ENCODE measurements at regions not wholly inside any gene's neighbourhood (a gene's known extent, or its start where the extent isn't known, plus 50 kb on each side); places are given as distances from the start of the nearest gene placed in this dataset.

DNA sequence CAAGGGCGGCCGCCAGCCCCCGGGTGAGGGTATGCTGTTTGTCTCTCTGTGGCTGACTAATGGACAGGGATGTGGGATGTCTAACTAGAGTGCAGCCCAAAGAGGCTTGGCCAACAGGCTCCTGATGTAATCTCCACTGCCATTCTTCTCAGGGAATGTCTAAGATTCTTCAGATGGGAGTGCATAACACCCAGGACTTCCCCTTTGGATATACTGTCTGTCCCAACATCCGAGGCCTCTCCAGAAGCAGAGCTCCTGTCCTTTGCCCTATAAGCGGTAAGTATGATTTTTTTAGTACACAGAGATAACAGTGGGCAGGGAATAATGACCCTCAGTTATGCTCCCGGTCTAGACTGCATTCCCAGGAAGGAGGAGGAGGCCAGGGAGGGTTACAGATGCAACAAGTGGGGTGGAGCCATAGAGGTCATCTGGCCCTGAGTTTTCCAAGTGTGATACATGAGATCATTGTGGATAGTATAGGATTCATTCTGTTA, 62.5 kb upstream of the SLCO2A1 start:
- no peaks in the 10 kb centered on the region for H3K9me2 ChIP-seq
- H3K4me2 ChIP-seq: no peak overlapping the region
- WGBS (ENCODE audit: low lambda C conversion rate): 78% methylated on average over 6 of the region's 6 CpGs

More for the DNA sequence above, 62.5 kb upstream of the SLCO2A1 start:
- no peak for DNase-seq
- H3K36me3 ChIP-seq (replicated peaks in 1 of 2; ENCODE audit: control insufficient read depth in 1 of 2, insufficient read depth in 2 of 2, low read length in 1 of 2): no peaks in the 10 kb centered on the region
- TF ChIP-seq RCOR1 (IDR thresholded peaks at IDR 0.05; ENCODE audit: low read length): no peak
- TF ChIP-seq, protein P1, sequence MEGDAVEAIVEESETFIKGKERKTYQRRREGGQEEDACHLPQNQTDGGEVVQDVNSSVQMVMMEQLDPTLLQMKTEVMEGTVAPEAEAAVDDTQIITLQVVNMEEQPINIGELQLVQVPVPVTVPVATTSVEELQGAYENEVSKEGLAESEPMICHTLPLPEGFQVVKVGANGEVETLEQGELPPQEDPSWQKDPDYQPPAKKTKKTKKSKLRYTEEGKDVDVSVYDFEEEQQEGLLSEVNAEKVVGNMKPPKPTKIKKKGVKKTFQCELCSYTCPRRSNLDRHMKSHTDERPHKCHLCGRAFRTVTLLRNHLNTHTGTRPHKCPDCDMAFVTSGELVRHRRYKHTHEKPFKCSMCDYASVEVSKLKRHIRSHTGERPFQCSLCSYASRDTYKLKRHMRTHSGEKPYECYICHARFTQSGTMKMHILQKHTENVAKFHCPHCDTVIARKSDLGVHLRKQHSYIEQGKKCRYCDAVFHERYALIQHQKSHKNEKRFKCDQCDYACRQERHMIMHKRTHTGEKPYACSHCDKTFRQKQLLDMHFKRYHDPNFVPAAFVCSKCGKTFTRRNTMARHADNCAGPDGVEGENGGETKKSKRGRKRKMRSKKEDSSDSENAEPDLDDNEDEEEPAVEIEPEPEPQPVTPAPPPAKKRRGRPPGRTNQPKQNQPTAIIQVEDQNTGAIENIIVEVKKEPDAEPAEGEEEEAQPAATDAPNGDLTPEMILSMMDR (IDR thresholded peaks at IDR 0.05): no peak
- no peak for TF ChIP-seq RXRA (IDR thresholded peaks at IDR 0.05; ENCODE audit: borderline replicate concordance, low read depth)
- TF ChIP-seq, protein P2, sequence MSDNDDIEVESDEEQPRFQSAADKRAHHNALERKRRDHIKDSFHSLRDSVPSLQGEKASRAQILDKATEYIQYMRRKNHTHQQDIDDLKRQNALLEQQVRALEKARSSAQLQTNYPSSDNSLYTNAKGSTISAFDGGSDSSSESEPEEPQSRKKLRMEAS (IDR thresholded peaks at IDR 0.05; ENCODE audit: low read depth): no peak
- TF ChIP-seq FOXM1 (IDR thresholded peaks at IDR 0.05; ENCODE audit: low read depth): no peak
- TF ChIP-seq NRF1 (IDR thresholded peaks at IDR 0.05; ENCODE audit: low read depth, low read length): no peak
- peak; percentile 41; the same call in 1 of the 2 replicates for TF ChIP-seq PBX3 (IDR thresholded peaks at IDR 0.05)
- no peak for TF ChIP-seq CHD2 (IDR thresholded peaks at IDR 0.05; ENCODE audit: low read length, partially characterized antibody)
- no peak for TF ChIP-seq TAF1 (IDR thresholded peaks at IDR 0.05; ENCODE audit: borderline replicate concordance, low read depth, low read length)
- TF ChIP-seq EP300 (IDR thresholded peaks at IDR 0.05; ENCODE audit: borderline replicate concordance in 1 of 2, low read depth in 1 of 2, low read length in 1 of 2): no peak
- no peak for TF ChIP-seq EZH2phosphoT487 (IDR thresholded peaks at IDR 0.05; ENCODE audit: borderline replicate concordance, low read depth)
- TF ChIP-seq POLR2AphosphoS5 (IDR thresholded peaks at IDR 0.05; ENCODE audit: low read depth, low read length): no peak
- TF ChIP-seq TCF12 (IDR thresholded peaks at IDR 0.05): peak; percentile 43
- TF ChIP-seq, protein P3, sequence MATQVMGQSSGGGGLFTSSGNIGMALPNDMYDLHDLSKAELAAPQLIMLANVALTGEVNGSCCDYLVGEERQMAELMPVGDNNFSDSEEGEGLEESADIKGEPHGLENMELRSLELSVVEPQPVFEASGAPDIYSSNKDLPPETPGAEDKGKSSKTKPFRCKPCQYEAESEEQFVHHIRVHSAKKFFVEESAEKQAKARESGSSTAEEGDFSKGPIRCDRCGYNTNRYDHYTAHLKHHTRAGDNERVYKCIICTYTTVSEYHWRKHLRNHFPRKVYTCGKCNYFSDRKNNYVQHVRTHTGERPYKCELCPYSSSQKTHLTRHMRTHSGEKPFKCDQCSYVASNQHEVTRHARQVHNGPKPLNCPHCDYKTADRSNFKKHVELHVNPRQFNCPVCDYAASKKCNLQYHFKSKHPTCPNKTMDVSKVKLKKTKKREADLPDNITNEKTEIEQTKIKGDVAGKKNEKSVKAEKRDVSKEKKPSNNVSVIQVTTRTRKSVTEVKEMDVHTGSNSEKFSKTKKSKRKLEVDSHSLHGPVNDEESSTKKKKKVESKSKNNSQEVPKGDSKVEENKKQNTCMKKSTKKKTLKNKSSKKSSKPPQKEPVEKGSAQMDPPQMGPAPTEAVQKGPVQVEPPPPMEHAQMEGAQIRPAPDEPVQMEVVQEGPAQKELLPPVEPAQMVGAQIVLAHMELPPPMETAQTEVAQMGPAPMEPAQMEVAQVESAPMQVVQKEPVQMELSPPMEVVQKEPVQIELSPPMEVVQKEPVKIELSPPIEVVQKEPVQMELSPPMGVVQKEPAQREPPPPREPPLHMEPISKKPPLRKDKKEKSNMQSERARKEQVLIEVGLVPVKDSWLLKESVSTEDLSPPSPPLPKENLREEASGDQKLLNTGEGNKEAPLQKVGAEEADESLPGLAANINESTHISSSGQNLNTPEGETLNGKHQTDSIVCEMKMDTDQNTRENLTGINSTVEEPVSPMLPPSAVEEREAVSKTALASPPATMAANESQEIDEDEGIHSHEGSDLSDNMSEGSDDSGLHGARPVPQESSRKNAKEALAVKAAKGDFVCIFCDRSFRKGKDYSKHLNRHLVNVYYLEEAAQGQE (IDR thresholded peaks at IDR 0.05; ENCODE audit: low read depth, low read length): no peak
- TF ChIP-seq NFIC (IDR thresholded peaks at IDR 0.05; ENCODE audit: borderline replicate concordance): peak; percentile 34; the same call in 1 of the 2 replicates
- TF ChIP-seq GABPA (IDR thresholded peaks at IDR 0.05; ENCODE audit: low read depth): no peak
- TF ChIP-seq MXI1 (IDR thresholded peaks at IDR 0.05; ENCODE audit: low read depth, low read length): no peak
- TF ChIP-seq RFX5 (IDR thresholded peaks at IDR 0.05; ENCODE audit: low read length): no peak
- no peak for TF ChIP-seq SMC3 (IDR thresholded peaks at IDR 0.05; ENCODE audit: low read depth, low read length)
- POLR2A ChIA-PET: interaction anchor here (0.6 kb wide), 1 partner anchor 32 kb away, joined by 3 read pairs; no protein-coding TSS in a partner anchor
- H3K79me2 ChIP-seq (ENCODE audit: insufficient read depth): no peaks in the 10 kb centered on the region
- no peak overlapping the region for H3K4me3 ChIP-seq (ENCODE audit: low read depth in 2 of 2, low read length in 1 of 2)
- peaks cover 0 to 5% of the 10 kb centered on the region in 2 experiments; a peak in 2 of 4 replicates for H3K4me1 ChIP-seq (ENCODE audit: control insufficient read depth in 1 of 2, insufficient read depth in 2 of 2, low read depth in 1 of 2, low read length in 1 of 2)
- H3F3A ChIP-seq (replicated peaks; ENCODE audit: insufficient read depth): no peaks in the 10 kb centered on the region
- no peaks in the 10 kb centered on the region for H4K20me1 ChIP-seq (ENCODE audit: insufficient read depth)
- CTCF ChIA-PET: no interaction called here
- H3K27me3 ChIP-seq (ENCODE audit: insufficient read depth): no peaks in the 10 kb centered on the region
- no peak overlapping the region for H3K9ac ChIP-seq
- no peak overlapping the region for H2AFZ ChIP-seq (ENCODE audit: low read depth)
- no peaks in the 10 kb centered on the region for H3K9me3 ChIP-seq
- peak overlapping the region in 1 of 2 experiments; percentile 13; a peak in 1 of 4 replicates for H3K27ac ChIP-seq (ENCODE audit: low read depth in 2 of 2, low read length in 1 of 2)

Data from SK-N-SH (cell line).